Liver (tissue), 8 donors: ENCODE measurements at regions not wholly inside any gene's neighbourhood (a gene's known extent, or its start where the extent isn't known, plus 50 kb on each side); places are given as distances from the start of the nearest gene placed in this dataset.

Experiments
- DNase-seq: peaks from one replicate; pipeline ENCODE4 v3.0.0-alpha.2; 2017; ENCODE audit warnings: low spot score
- H3K27ac ChIP-seq, 2 donors: one replicate each; pipeline ENCODE4 v1.7.0; 2013; ENCODE audit warnings: inconsistent platforms in 2 of 2, low read length in 2 of 2, control low read depth in 1 of 2, low read depth in 1 of 2, mild to moderate bottlenecking in 1 of 2
- H3K27me3 ChIP-seq, 4 donors: one replicate each; pipeline versions ENCODE4 v1.6.1 to v1.7.0; 2013; ENCODE audit warnings: low read length in 3 of 4, inconsistent platforms in 1 of 4, mild to moderate bottlenecking in 1 of 4, moderate library complexity in 1 of 4; ENCODE audit not compliant: control insufficient read depth in 4 of 4, insufficient read depth in 4 of 4
- H3K36me3 ChIP-seq, 4 donors: one replicate each; pipeline versions ENCODE4 v1.6.1 to v1.7.0; 2013; ENCODE audit warnings: low read length in 3 of 4, mild to moderate bottlenecking in 3 of 4, low read depth in 1 of 4, moderate library complexity in 1 of 4; ENCODE audit not compliant: control insufficient read depth in 4 of 4, insufficient read depth in 3 of 4
- H3K4me1 ChIP-seq, 4 donors: one replicate each; pipeline versions ENCODE4 v1.6.1 to v1.7.0; 2013; ENCODE audit warnings: low read length in 3 of 4, mild to moderate bottlenecking in 3 of 4, moderate library complexity in 1 of 4; ENCODE audit not compliant: control insufficient read depth in 4 of 4, insufficient read depth in 4 of 4
- H3K4me3 ChIP-seq, 3 donors: one replicate each; pipeline versions ENCODE4 v1.6.1 to v1.7.0; 2013; ENCODE audit warnings: low read length in 3 of 3, control low read depth in 1 of 3, low read depth in 1 of 3, mild to moderate bottlenecking in 1 of 3
- H3K9ac ChIP-seq, 2 donors: one replicate each; pipeline ENCODE4 v1.7.0; 2013; ENCODE audit warnings: low read length in 2 of 2, mild to moderate bottlenecking in 2 of 2, moderate library complexity in 2 of 2, control low read depth in 1 of 2, low read depth in 1 of 2
- H3K9me3 ChIP-seq, 4 donors: one replicate each; pipeline versions ENCODE4 v1.6.1 to v1.7.0; 2013; ENCODE audit warnings: low read length in 3 of 4; ENCODE audit not compliant: control insufficient read depth in 4 of 4
- ATF3 ChIP-seq: IDR thresholded peaks from 2 replicates; pipeline ENCODE4 v1.6.1; 2016; ENCODE audit warnings: antibody characterized with exemption
- FOXA2 ChIP-seq: IDR thresholded peaks from 2 replicates; pipeline ENCODE4 v1.6.1; 2016; ENCODE audit warnings: antibody characterized with exemption
- NR2F2 ChIP-seq: IDR thresholded peaks from 2 replicates; pipeline ENCODE4 v1.6.1; 2016; ENCODE audit warnings: antibody characterized with exemption
- YY1 ChIP-seq: IDR thresholded peaks from 2 replicates; pipeline ENCODE4 v1.6.1; 2016; ENCODE audit warnings: antibody characterized with exemption, mild to moderate bottlenecking
- ZBTB33 ChIP-seq: IDR thresholded peaks from 2 replicates; pipeline ENCODE4 v1.6.1; 2016; ENCODE audit warnings: antibody characterized with exemption
- WGBS: extraction: QIAGEN DNeasy Blood & Tissue Kit; methylation state at CpG from one replicate; pipeline ENCODE4 v1.1.7; 2013; 5-methylcytosine and 5-hydroxymethylcytosine counted together
- TF ChIP-seq, protein P1 (sequence below): fragments of 150-350 bp; IDR thresholded peaks from 2 replicates; pipeline ENCODE4 v1.5.1; 2017; ENCODE audit warnings: improper control_type of control experiment, low read depth, low read length; ENCODE audit not compliant: missing input control
- TF ChIP-seq, protein P2 (sequence below): IDR thresholded peaks from 2 replicates; pipeline ENCODE4 v1.6.1; 2016; ENCODE audit warnings: antibody characterized with exemption, mild to moderate bottlenecking
- donor health status: healthy.
- donor health status: healthy.
- donor health status: healthy.
- donor health status: healthy.
- donor health status: healthy.

GRCh38 chr6:4384656-4385055, 249.3 kb upstream of the ECI2 start:
- WGBS, result 78% methylated on average over 6 of the region's 6 CpGs

More at GRCh38 chr6:4384656-4385055, 249.3 kb upstream of the ECI2 start:
- H3K4me1 ChIP-seq, result no peaks in the 10 kb centered on the region
- TF ChIP-seq ATF3 (no peak), FOXA2 (no peak), YY1 (no peak), ZBTB33 (no peak), NR2F2 (no peak)
- TF ChIP-seq, protein P1, sequence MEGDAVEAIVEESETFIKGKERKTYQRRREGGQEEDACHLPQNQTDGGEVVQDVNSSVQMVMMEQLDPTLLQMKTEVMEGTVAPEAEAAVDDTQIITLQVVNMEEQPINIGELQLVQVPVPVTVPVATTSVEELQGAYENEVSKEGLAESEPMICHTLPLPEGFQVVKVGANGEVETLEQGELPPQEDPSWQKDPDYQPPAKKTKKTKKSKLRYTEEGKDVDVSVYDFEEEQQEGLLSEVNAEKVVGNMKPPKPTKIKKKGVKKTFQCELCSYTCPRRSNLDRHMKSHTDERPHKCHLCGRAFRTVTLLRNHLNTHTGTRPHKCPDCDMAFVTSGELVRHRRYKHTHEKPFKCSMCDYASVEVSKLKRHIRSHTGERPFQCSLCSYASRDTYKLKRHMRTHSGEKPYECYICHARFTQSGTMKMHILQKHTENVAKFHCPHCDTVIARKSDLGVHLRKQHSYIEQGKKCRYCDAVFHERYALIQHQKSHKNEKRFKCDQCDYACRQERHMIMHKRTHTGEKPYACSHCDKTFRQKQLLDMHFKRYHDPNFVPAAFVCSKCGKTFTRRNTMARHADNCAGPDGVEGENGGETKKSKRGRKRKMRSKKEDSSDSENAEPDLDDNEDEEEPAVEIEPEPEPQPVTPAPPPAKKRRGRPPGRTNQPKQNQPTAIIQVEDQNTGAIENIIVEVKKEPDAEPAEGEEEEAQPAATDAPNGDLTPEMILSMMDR, result no peak
- TF ChIP-seq, protein P2, sequence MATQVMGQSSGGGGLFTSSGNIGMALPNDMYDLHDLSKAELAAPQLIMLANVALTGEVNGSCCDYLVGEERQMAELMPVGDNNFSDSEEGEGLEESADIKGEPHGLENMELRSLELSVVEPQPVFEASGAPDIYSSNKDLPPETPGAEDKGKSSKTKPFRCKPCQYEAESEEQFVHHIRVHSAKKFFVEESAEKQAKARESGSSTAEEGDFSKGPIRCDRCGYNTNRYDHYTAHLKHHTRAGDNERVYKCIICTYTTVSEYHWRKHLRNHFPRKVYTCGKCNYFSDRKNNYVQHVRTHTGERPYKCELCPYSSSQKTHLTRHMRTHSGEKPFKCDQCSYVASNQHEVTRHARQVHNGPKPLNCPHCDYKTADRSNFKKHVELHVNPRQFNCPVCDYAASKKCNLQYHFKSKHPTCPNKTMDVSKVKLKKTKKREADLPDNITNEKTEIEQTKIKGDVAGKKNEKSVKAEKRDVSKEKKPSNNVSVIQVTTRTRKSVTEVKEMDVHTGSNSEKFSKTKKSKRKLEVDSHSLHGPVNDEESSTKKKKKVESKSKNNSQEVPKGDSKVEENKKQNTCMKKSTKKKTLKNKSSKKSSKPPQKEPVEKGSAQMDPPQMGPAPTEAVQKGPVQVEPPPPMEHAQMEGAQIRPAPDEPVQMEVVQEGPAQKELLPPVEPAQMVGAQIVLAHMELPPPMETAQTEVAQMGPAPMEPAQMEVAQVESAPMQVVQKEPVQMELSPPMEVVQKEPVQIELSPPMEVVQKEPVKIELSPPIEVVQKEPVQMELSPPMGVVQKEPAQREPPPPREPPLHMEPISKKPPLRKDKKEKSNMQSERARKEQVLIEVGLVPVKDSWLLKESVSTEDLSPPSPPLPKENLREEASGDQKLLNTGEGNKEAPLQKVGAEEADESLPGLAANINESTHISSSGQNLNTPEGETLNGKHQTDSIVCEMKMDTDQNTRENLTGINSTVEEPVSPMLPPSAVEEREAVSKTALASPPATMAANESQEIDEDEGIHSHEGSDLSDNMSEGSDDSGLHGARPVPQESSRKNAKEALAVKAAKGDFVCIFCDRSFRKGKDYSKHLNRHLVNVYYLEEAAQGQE, result no peak
- no peak overlapping the region for H3K9ac ChIP-seq
- H3K27me3 ChIP-seq, result peaks cover 0 to 4% (median 0%) of the 10 kb centered on the region in 4 donors
- H3K9me3 ChIP-seq, result peaks cover 1 to 23% (median 8%) of the 10 kb centered on the region in 4 donors
- H3K36me3 ChIP-seq, result no peaks in the 10 kb centered on the region
- H3K27ac ChIP-seq, result no peak overlapping the region
- DNase-seq, result no peak
- no peak overlapping the region for H3K4me3 ChIP-seq
